ENCODE measurements at regions not wholly inside any gene's neighbourhood (a gene's known extent, or its start where the extent isn't known, plus 50 kb on each side); places are given as distances from the start of the nearest gene placed in this dataset.
"Not testable (repeated sequence)": the region's sequence is repeated elsewhere in the genome, so short reads cannot be mapped to it uniquely, and the experiment has no call there.

DNA sequence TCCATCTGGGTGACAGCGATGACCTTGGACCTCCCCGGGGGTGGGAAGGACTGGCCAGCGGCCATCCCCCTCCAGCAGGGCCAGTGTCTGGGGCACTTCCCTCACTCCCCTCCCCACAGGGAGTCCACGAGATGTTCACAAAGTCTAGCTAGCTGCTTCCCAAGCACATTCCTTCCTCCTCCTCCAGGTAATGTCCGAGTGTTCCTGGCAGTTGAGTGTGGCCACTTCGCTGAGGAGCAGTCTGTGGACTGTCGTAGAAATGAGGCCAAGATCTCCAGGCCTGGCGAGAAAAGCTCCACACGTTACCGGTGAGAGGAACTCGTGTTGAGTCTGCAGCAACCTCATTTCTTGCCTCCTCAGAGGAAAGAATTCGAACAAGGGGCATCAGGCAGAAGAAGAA is 425.5 kb downstream of the BRD1 start:
- no peak for DNase-seq (ENCODE audit: low read depth in 2 of 3, low spot score in 2 of 3)

- no peak for DNase-seq (ENCODE audit: low read depth in 2 of 3, low spot score in 2 of 3)
Measured at GRCh38 chr22:49400941-49401598, 426.6 kb downstream of the BRD1 start.

GRCh38 chr22:49400136-49400940 is 427.3 kb downstream of the BRD1 start:
- no peak for DNase-seq (ENCODE audit: low read depth in 2 of 3, low spot score in 2 of 3)

DNA sequence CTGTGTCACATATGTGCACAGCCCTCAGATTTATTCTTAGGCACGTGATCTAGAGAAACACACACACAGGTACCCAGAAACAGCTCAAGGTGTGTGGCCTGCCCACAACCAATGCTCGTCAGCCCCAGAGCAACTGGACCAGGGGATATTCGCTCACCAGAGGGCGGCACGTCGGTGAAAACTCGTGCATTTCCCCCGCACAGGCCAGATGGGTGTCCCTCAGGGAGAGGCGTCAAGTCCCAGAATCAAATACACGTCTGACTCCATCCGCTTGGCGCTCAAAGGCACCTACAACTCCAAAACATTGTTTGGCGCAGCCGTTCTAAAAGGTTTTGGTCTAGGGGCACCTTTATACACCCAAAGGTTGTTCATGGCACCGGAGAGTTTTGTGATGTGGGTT is 429.0 kb downstream of the BRD1 start:
- DNase-seq (ENCODE audit: low read depth in 2 of 3, low spot score in 2 of 3): no peak

DNA sequence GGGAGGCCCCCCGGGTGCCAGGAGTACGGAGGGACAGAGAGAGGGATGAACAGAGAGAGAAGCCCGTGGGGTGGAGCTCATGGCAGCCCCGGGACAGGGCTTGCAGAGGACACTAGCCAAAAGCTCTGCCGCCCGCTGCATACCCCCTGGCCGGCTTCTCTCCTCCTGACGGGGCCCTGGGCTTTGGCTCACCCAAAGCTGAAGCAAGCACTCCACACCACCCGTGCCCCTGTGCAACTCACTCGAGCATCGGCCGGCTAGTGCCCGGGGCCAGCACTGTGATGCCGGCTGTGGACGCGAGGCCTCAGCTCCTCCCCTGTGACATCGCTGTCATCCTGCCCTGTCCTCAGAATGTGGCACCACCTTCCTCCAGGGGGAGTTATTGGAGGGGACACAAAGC is 429.6 kb downstream of the BRD1 start:
- no peak for DNase-seq (ENCODE audit: low read depth in 2 of 3, low spot score in 2 of 3)

GRCh38 chr22:49396817-49397216 is 430.9 kb downstream of the BRD1 start:
- DNase-seq (ENCODE audit: low read depth in 2 of 3, low spot score in 2 of 3): no peak

GRCh38 chr22:49395617-49396016 is 432.1 kb downstream of the BRD1 start:
- no peak for DNase-seq (ENCODE audit: low read depth in 2 of 3, low spot score in 2 of 3)

DNA sequence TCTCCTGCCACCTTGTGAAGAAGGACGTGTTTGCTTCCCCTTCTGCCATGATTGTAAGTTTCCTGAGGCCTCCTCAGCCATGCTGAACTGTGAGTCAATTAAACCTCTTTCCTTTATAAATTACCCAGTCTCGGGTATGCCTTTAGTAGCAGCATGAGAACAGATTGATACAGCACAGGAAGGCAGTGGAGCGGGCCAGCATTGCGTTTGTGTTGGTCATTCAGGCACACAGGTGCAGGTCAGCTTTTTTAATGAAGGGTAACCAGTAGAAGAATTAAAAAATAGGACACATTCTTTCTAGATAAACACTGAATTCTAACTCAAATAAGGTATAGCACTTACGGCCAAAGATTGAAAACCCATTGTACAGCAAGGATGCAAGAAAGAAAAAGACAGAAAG is 432.6 kb downstream of the BRD1 start:
- not testable (repeated sequence) for DNase-seq (ENCODE audit: low read depth in 2 of 3, low spot score in 2 of 3)

DNA sequence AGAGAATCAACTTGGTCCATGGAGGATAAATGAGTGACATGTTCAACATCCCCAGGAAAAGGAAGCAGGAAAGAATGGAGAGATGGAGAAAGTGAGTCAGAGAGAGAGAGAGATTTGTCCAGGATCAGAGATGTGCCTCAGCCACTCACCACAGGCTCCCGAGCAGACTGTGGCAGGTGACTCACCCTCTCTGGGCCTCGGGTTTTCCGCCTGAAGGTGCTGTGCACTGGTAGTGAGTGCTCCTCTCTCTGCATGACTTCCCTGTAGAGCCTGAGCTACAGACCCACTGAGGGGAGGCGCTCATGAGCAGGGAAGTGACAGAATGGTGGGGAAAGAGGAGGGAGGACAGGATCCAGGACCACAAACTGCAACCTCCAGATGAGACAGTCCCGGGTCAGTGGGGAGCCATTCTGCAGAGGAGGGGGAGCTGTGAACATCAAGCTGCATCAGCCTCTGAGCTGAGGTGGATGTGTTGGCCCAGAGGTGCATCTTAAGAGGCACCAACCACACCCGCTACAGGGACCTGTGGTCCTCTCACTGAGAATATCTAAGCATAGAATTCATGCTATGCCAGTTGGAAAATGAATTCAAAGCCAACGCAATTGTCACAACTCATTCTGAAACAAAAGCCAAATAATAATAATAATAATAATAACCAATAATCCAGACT is 433.4 kb downstream of the BRD1 start:
- no peak for DNase-seq (ENCODE audit: low read depth in 2 of 3, low spot score in 2 of 3)

DNA sequence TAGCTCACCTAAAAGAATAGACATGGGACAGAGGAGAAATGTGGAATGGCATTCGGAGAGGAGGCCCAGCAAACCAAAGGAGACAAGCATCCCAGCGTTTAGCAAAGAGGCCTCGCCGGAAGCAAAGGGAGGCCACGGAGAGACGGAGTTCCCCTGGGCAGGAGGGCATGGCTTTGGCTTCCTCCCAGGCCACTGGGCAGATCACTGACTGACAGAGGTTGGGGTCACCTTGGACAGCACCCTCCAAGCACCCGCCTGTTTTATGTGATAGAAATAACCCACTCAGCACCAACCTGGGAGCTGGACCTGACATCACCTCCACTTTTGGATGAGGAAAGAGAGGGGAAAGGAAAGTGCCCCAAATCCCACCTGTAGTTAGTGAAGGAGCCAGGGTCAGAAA is 434.1 kb downstream of the BRD1 start:
- no peak for DNase-seq (ENCODE audit: low read depth in 2 of 3, low spot score in 2 of 3)

GRCh38 chr22:49392841-49393510 is 434.7 kb downstream of the BRD1 start:
- DNase-seq (ENCODE audit: low read depth in 2 of 3, low spot score in 2 of 3): no peak

DNA sequence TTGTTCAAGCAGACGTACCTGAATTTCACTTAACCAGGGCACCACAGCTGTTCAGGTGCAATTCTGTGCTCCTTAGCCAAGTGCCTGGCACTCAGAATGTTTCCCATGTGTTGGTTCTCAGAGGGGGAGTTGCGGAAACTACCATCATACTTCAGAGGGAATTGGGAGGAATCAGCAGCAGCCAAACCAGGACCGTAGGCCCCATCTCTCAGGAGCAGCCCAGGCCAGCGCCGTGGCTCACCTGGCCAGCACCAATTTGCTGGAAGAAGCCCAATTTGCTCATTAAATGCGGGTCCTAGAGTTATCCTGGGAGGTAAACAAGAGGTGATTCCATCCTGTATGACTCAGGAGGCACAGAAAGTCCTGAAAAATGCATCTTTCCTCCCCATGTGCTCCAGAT is 435.4 kb downstream of the BRD1 start:
- DNase-seq (ENCODE audit: low read depth in 2 of 3, low spot score in 2 of 3): no peak

DNA sequence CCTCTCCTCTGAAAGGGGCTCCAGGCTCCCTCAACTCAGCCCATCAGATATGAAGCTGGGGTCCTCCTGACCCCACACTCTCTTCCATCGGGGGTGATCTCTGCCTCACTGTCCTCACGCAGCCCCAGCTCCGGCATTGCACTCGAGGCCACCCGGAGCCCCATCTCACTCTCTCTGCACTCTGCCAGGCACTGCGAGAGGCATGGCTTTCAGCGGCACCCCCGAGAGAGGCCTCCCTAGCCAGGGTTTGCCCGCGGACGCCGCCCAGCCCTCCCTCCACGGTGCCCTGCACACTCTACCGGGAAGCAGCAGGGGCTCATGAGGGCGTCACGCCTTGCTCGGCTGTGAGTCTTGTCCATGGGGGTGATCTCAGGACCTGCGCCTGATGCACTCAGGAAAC is 436.2 kb downstream of the BRD1 start:
- DNase-seq (ENCODE audit: low read depth in 2 of 3, low spot score in 2 of 3): no peak

DNA sequence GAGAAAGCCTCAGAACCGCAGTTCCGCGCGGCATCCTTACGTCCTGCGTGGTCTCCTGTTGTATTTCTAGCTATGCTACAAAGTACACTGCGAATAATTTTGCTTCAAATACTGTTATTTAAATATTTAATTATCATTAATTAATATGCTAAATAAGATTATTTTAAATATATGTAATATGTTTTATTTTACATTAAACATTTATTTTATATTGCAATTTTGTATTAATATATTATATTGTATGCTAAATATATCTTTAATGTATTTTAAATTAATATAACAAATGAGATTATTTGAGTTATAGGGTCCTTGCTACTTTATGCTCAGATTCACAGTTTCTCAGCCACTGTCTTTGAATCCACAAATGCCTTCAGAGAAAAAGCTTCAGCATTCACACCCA is 436.7 kb downstream of the BRD1 start:
- DNase-seq (ENCODE audit: low read depth in 2 of 3, low spot score in 2 of 3): no peak

DNA sequence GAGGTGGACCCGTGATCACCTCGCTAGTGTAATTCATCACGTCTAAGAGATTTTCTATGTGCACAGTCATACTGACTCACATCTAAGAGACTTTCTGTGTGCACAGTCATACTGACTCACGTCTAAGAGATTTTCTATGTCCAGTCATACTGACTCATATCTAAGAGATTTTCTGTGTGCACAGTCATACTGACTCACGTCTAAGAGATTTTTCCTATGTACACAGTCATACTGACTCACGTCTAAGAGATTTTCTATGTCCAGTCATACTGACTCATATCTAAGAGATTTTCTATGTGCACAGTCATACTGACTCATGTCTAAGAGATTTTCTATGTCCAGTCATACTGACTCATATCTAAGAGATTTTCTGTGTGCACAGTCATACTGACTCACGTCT is 443.8 kb downstream of the BRD1 start:
- not testable (repeated sequence) for DNase-seq (ENCODE audit: low read depth in 2 of 3, low spot score in 2 of 3)

GRCh38 chr22:49382451-49382735 is 445.3 kb downstream of the BRD1 start:
- no peak for DNase-seq (ENCODE audit: low read depth in 2 of 3, low spot score in 2 of 3)

DNA sequence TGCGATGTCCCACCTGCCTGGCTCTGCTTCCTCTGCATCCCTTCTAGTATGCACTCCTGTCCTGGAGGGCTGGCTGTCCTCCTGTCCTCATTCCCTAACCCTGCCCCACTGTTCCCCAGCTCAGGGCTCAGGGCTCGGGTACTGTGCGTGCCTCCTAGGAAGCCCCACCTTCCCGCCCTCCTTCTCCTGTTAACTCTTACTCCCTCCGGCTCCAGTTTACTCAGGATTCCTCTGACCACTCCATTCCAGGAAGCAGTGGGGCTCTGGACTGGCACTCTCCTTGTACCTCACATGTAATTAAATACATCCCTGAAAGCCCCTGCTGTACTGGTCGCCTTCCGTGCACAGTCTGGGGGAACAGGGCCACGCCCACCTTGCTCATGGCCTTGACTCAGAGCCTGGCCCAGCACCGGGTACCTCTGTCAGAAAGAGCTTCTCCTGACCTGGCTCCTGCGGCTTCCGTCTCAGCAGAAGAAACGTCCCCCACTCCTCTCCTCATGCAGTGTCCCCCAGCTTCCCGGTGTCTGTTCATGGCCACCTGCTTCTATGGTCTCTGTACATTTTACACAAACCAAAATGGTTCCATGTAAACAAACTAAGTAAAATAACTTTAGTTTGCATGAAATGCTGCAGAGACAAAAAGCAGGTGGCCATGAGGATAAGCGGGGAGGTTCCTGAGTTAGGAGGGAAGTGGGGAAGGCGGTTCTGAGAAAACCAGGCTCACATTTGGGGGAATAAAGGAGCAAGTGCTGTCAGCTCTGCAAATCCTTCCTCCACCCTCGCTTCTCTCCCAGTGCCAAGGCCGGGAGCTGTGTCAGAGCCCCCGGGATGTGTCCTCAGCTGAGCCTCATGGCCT is 445.9 kb downstream of the BRD1 start:
- no peak for DNase-seq (ENCODE audit: low read depth in 2 of 3, low spot score in 2 of 3)

- no peak for DNase-seq (ENCODE audit: low read depth in 2 of 3, low spot score in 2 of 3)
Measured at GRCh38 chr22:49380828-49381114, 446.9 kb downstream of the BRD1 start.

GRCh38 chr22:49380095-49380827 is 447.4 kb downstream of the BRD1 start:
- no peak for DNase-seq (ENCODE audit: low read depth in 2 of 3, low spot score in 2 of 3)

DNA sequence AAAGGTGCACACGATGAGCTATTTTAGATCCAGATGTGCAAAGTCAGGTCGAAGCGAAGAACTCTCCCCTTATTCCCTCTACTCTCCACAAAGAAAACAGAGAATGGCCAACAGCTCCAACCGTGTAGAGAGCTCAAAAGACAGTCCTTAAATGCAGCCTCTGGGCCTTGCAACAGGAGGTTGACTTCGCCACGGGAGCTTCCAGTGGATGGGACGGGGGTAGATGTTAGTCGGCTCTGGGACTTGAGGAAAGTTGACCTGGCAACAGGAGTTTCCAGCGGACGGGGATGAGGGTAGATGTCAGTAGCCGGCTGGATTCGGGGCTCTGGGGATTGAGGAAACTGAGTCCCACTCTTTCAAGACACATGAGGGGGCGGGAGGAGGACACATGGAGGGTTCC is 450.4 kb downstream of the BRD1 start:
- no peak for DNase-seq (ENCODE audit: low read depth in 2 of 3, low spot score in 2 of 3)

DNA sequence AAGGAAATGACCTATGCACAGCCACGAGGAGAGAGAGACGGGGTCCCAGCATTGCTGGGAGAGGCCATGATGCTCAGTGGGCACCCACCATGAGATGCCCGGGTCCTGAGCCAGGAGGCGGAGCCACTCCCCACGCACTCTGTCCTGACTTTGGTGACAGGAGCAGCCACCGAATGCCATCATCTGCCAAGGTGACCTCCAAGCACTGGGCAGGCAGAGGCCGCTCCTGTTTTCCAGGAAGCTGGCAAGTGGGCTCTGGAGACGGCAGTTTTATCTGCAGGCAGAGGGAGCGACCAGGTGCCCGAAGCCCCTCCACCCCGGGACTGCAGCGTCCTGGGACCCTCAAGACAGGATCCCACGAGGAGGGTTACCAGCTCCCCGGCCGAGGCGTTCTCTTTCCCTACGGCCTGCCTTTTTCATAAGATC is 453.9 kb downstream of the BRD1 start:
- DNase-seq (ENCODE audit: low read depth in 2 of 3, low spot score in 2 of 3): no peak

Data from activated CD8-positive, alpha-beta memory T cell treated with anti-CD3 and anti-CD28 coated beads for 48 hours (primary cell).